A172 (cell line): ENCODE measurements at regions not wholly inside any gene's neighbourhood (a gene's known extent, or its start where the extent isn't known, plus 50 kb on each side); places are given as distances from the start of the nearest gene placed in this dataset.
"Not testable (repeated sequence)": the region's sequence is repeated elsewhere in the genome, so short reads cannot be mapped to it uniquely, and the experiment has no call there.

ENCODE experiments used
- DNase-seq: peaks from one replicate; pipeline ENCODE4 v3.0.0-alpha.2; 2015; ENCODE audit warnings: low spot score

GRCh38 chr10:57338823-57339558, 928.7 kb downstream of the IPMK start:
- peak; percentile 44 for DNase-seq

GRCh38 chr10:57336865-57337264, 930.8 kb downstream of the IPMK start:
- DNase-seq: no peak

GRCh38 chr10:57336341-57336740, 931.4 kb downstream of the IPMK start:
- peak; percentile 1 for DNase-seq

GRCh38 chr10:57334523-57334922, 933.2 kb downstream of the IPMK start:
- no peak for DNase-seq

- DNase-seq: no peak
Observed at GRCh38 chr10:57333880-57334279, 933.8 kb downstream of the IPMK start.

- DNase-seq: not testable (repeated sequence)
Observed at GRCh38 chr10:57321400-57321854, 946.3 kb downstream of the IPMK start.

- DNase-seq: peak; percentile 43
Observed at GRCh38 chr10:57320416-57320815, 947.3 kb downstream of the IPMK start.

GRCh38 chr10:57314046-57314445, 953.0 kb upstream of the ZWINT start:
- DNase-seq: no peak

- DNase-seq: no peak
Observed at GRCh38 chr10:57303566-57303965, 942.5 kb upstream of the ZWINT start.

- DNase-seq: no peak
Observed at GRCh38 chr10:57300718-57301117, 939.7 kb upstream of the ZWINT start.

- no peak for DNase-seq
Observed at GRCh38 chr10:57294698-57295097, 933.6 kb upstream of the ZWINT start.

- no peak for DNase-seq
Observed at GRCh38 chr10:57288754-57289153, 927.7 kb upstream of the ZWINT start.

- no peak for DNase-seq
Observed at GRCh38 chr10:57262892-57263291, 901.8 kb upstream of the ZWINT start.

GRCh38 chr10:57260175-57260574, 899.1 kb upstream of the ZWINT start:
- DNase-seq: peak; percentile 12

- no peak for DNase-seq
Observed at GRCh38 chr10:57249615-57250281, 888.7 kb upstream of the ZWINT start.

GRCh38 chr10:57247271-57247670, 886.2 kb upstream of the ZWINT start:
- DNase-seq: no peak

- DNase-seq: no peak
Observed at GRCh38 chr10:57225920-57226319, 864.9 kb upstream of the ZWINT start.

GRCh38 chr10:57224811-57225210, 863.8 kb upstream of the ZWINT start:
- no peak for DNase-seq

- no peak for DNase-seq
Observed at GRCh38 chr10:57222603-57223002, 861.5 kb upstream of the ZWINT start.

- DNase-seq: no peak
Observed at GRCh38 chr10:57222129-57222528, 861.1 kb upstream of the ZWINT start.

- DNase-seq: no peak
Observed at GRCh38 chr10:57221674-57222073, 860.6 kb upstream of the ZWINT start.

GRCh38 chr10:57218382-57218781, 857.3 kb upstream of the ZWINT start:
- no peak for DNase-seq

- DNase-seq: no peak
Observed at GRCh38 chr10:57202356-57202755, 841.3 kb upstream of the ZWINT start.
